Activated B cell treated with CpG ODN at 0.5 μM for 24 hours (primary cell): ENCODE measurements at regions not wholly inside any gene's neighbourhood (a gene's known extent, or its start where the extent isn't known, plus 50 kb on each side); places are given as distances from the start of the nearest gene placed in this dataset.

ENCODE experiments used
- ATAC-seq: fragments of 200-7000 bp; cut with Tn5 transposase; one replicate; pipeline ENCODE4 v1.10.0; 2021; ENCODE audit warnings: low read depth, mild to moderate bottlenecking, moderate library complexity
- CTCF ChIA-PET: fragments of 350-600 bp; sonication (Branson Sonifier 250); formaldehyde crosslinking; loops from one replicate; lab custom pipeline; 2021; ENCODE audit warnings: antibody characterized with exemption; lab: Charles Lee
- POLR2A ChIA-PET: fragments of 350-600 bp; sonication (Branson Sonifier 250); formaldehyde crosslinking; loops from one replicate; lab custom pipeline; 2021; ENCODE audit warnings: antibody characterized with exemption; lab: Charles Lee
- DNase-seq: peaks from one replicate; pipeline ENCODE4 v3.0.0; 2022
- H3K27ac Mint-ChIP-seq: one replicate; pipeline ENCODE4 v1.8.0; 2020; ENCODE audit warnings: mixed read lengths
- H3K27me3 Mint-ChIP-seq: one replicate; pipeline ENCODE4 v1.8.0; 2021; ENCODE audit warnings: mixed read lengths
- H3K36me3 Mint-ChIP-seq: one replicate; pipeline ENCODE4 v1.8.0; 2021; ENCODE audit warnings: low read depth, mixed read lengths
- H3K4me1 Mint-ChIP-seq: one replicate; pipeline ENCODE4 v1.8.0; 2021; ENCODE audit warnings: mixed read lengths
- H3K4me3 Mint-ChIP-seq: one replicate; pipeline ENCODE4 v1.8.0; 2020; ENCODE audit warnings: mild to moderate bottlenecking, mixed read lengths
- H3K9me3 Mint-ChIP-seq: one replicate; pipeline ENCODE4 v1.8.0; 2020; ENCODE audit warnings: mixed read lengths
- intact Hi-C: fragments of 100-400 bp; cut with micrococcal nuclease; formaldehyde crosslinking; loops from one replicate; pipeline ENCODE4 v1.15.1; 2024
- TF ChIP-seq, protein P1 (sequence below): fragments of 200-600 bp; IDR thresholded peaks from one replicate; pipeline ENCODE4 v1.8.0; 2022; ENCODE audit warnings: antibody characterized with exemption, mild to moderate bottlenecking

DNA sequence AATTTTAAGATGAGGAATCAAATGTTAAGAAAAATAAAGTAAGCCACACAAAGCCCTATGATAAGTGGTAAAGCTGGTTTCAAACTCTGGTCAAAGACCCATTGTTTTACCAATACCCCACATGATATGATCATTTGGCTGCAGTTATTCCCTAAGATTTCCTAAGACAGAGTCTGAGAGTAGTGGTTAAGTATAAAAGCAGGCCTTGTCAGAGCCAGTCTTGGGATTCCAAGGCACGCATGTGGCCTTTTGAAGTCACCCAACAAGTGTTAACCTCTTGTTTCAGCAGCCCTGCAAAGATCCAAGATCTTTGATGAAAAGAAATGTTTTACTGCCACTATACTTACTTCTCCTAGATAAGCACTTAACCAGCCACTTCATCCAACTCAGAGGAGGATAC, 159.2 kb downstream of the SIPA1L2 start:
- Mint-ChIP-seq H3K4me1 (no peaks in the 10 kb centered on the region), H3K9me3 (no peaks in the 10 kb centered on the region), H3K36me3 (no peaks in the 10 kb centered on the region), H3K27me3 (no peaks in the 10 kb centered on the region), H3K27ac (no peak overlapping the region), H3K4me3 (no peak overlapping the region)
- intact Hi-C loops: no loop called here
- TF ChIP-seq, protein P1, sequence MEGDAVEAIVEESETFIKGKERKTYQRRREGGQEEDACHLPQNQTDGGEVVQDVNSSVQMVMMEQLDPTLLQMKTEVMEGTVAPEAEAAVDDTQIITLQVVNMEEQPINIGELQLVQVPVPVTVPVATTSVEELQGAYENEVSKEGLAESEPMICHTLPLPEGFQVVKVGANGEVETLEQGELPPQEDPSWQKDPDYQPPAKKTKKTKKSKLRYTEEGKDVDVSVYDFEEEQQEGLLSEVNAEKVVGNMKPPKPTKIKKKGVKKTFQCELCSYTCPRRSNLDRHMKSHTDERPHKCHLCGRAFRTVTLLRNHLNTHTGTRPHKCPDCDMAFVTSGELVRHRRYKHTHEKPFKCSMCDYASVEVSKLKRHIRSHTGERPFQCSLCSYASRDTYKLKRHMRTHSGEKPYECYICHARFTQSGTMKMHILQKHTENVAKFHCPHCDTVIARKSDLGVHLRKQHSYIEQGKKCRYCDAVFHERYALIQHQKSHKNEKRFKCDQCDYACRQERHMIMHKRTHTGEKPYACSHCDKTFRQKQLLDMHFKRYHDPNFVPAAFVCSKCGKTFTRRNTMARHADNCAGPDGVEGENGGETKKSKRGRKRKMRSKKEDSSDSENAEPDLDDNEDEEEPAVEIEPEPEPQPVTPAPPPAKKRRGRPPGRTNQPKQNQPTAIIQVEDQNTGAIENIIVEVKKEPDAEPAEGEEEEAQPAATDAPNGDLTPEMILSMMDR: no peak
- ChIA-PET CTCF (no interaction called here), POLR2A (no interaction called here)
- ATAC-seq (no peak), DNase-seq (no peak)

DNA sequence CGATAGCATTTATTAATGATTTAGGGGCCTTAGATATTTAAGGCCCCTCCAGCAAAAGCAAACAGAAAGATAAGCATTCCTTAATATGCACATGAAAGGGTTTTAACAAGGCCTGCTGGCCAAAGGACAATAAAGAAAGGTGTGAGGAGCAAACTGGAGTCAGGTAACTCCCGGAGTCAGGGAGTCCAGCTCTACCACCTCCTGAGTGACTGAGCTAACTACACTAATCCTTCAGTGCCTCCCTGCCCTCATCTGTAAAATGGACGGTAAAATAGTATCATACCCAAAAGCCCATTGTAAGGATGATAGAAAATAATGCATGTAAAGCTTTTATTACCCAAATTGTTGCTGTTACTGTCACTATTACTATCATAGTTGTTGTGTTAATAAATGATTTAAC, 161.7 kb downstream of the SIPA1L2 start:
- Mint-ChIP-seq H3K9me3 (no peaks in the 10 kb centered on the region), H3K36me3 (no peaks in the 10 kb centered on the region), H3K4me3 (no peak overlapping the region), H3K27me3 (no peaks in the 10 kb centered on the region), H3K4me1 (no peaks in the 10 kb centered on the region), H3K27ac (no peak overlapping the region)
- intact Hi-C loops: no loop called here
- POLR2A ChIA-PET: no interaction called here
- ATAC-seq: no peak
- CTCF ChIA-PET: no interaction called here
- TF ChIP-seq, protein P1: no peak
- DNase-seq: no peak

GRCh38 chr1:232467073-232467760, 162.7 kb downstream of the SIPA1L2 start:
- ChIA-PET CTCF (no interaction called here), POLR2A (no interaction called here)
- H3K36me3 Mint-ChIP-seq: no peaks in the 10 kb centered on the region
- H3K27ac Mint-ChIP-seq: no peak overlapping the region
- no peaks in the 10 kb centered on the region for H3K9me3 Mint-ChIP-seq
- H3K4me3 Mint-ChIP-seq: no peak overlapping the region
- no peaks in the 10 kb centered on the region for H3K27me3 Mint-ChIP-seq
- no peak for DNase-seq
- H3K4me1 Mint-ChIP-seq: no peaks in the 10 kb centered on the region
- intact Hi-C loops: no loop called here
- ATAC-seq: no peak
- TF ChIP-seq, protein P1: no peak

DNA sequence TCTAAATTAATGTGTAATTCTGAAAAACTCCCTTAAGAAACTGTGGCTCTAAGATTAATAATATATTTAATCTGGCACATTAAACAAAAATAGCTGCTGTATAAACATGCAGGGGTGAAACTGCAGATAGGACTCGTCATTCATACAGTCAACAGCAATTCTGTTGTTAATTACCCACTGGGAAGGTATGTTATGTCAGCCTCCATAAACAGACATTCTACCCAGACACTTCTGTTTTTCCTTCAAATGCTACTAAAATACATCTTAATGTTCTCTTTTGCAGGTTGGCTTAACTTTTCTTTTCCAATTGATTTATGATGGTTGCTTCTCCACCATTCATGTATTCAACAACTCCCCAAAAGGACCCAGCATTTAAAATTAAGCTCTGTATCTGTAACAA, 165.6 kb downstream of the SIPA1L2 start:
- TF ChIP-seq, protein P1: no peak
- CTCF ChIA-PET: no interaction called here
- Mint-ChIP-seq H3K27ac (no peak overlapping the region), H3K27me3 (no peaks in the 10 kb centered on the region), H3K9me3 (no peaks in the 10 kb centered on the region), H3K36me3 (no peaks in the 10 kb centered on the region), H3K4me1 (no peaks in the 10 kb centered on the region), H3K4me3 (no peak overlapping the region)
- DNase-seq (no peak), ATAC-seq (no peak)
- intact Hi-C loops: no loop called here
- POLR2A ChIA-PET: no interaction called here

DNA sequence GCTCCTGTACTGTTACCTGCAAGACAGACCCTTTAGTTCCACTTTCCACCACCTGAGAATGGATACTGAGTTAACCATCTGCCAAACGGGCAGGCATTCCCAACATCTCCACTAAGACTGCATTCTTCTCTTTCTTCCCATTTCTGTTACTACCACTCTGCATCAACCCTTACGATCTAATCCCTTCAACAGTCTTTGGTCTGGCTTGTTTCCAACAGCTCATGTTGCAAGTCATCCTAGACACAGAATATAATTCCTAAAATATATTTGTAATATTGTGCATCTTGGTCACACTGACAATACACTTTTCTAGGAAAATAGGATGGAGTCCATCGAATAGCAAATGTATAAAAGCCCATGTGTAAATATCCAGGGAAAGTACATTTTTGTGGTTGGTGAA, 166.7 kb downstream of the SIPA1L2 start:
- POLR2A ChIA-PET: no interaction called here
- Mint-ChIP-seq H3K36me3 (no peaks in the 10 kb centered on the region), H3K4me3 (no peak overlapping the region), H3K27ac (no peak overlapping the region), H3K27me3 (no peaks in the 10 kb centered on the region), H3K4me1 (no peaks in the 10 kb centered on the region), H3K9me3 (no peaks in the 10 kb centered on the region)
- intact Hi-C loops: no loop called here
- CTCF ChIA-PET: no interaction called here
- TF ChIP-seq, protein P1: no peak
- DNase-seq: no peak
- ATAC-seq: no peak
